ENCODE measurements at regions not wholly inside any gene's neighbourhood (a gene's known extent, or its start where the extent isn't known, plus 50 kb on each side); places are given as distances from the start of the nearest gene placed in this dataset.

GRCh38 chr2:150695451-150696135 is 208.1 kb upstream of the RND3 start:
- H3K27ac ChIP-seq = no peak overlapping the region
- H3K36me3 ChIP-seq = no peaks in the 10 kb centered on the region
- no peaks in the 10 kb centered on the region for H3K27me3 ChIP-seq
- H3K9me3 ChIP-seq = no peaks in the 10 kb centered on the region
- no peak overlapping the region for H3K4me2 ChIP-seq
- no peak for TF ChIP-seq Cebpa-rat (IDR thresholded peaks at IDR 0.05)
- no peaks in the 10 kb centered on the region for H4K20me1 ChIP-seq
- H3K4me1 ChIP-seq = no peaks in the 10 kb centered on the region
- H3K9ac ChIP-seq = no peak overlapping the region
- H3K4me3 ChIP-seq = no peak overlapping the region

GRCh38 chr2:150693556-150693955 is 206.1 kb upstream of the RND3 start:
- Histone ChIP-seq H3K4me1 (no peaks in the 10 kb centered on the region), H3K27me3 (no peaks in the 10 kb centered on the region), H3K9ac (no peak overlapping the region), H3K4me3 (no peak overlapping the region), H3K4me2 (no peak overlapping the region), H3K27ac (no peak overlapping the region), H3K9me3 (no peaks in the 10 kb centered on the region), H3K36me3 (no peaks in the 10 kb centered on the region), H4K20me1 (no peaks in the 10 kb centered on the region)
- no peak for TF ChIP-seq Cebpa-rat (IDR thresholded peaks at IDR 0.05)

GRCh38 chr2:150690870-150691269 is 203.4 kb upstream of the RND3 start:
- no peak overlapping the region for H3K4me3 ChIP-seq
- H3K4me2 ChIP-seq = no peak overlapping the region
- no peaks in the 10 kb centered on the region for H3K4me1 ChIP-seq
- H3K27ac ChIP-seq = no peak overlapping the region
- H3K27me3 ChIP-seq = no peaks in the 10 kb centered on the region
- no peak overlapping the region for H3K9ac ChIP-seq
- no peaks in the 10 kb centered on the region for H3K36me3 ChIP-seq
- no peaks in the 10 kb centered on the region for H3K9me3 ChIP-seq
- TF ChIP-seq Cebpa-rat (IDR thresholded peaks at IDR 0.05) = no peak
- H4K20me1 ChIP-seq = no peaks in the 10 kb centered on the region

- H3K4me1 ChIP-seq = no peaks in the 10 kb centered on the region
- no peak overlapping the region for H3K9ac ChIP-seq
- no peak overlapping the region for H3K27ac ChIP-seq
- H3K4me3 ChIP-seq = no peak overlapping the region
- no peaks in the 10 kb centered on the region for H3K36me3 ChIP-seq
- H4K20me1 ChIP-seq = no peaks in the 10 kb centered on the region
- no peaks in the 10 kb centered on the region for H3K27me3 ChIP-seq
- H3K9me3 ChIP-seq = no peaks in the 10 kb centered on the region
- TF ChIP-seq Cebpa-rat (IDR thresholded peaks at IDR 0.05) = no peak
- H3K4me2 ChIP-seq = no peak overlapping the region
Observed at GRCh38 chr2:150690261-150690660, 202.8 kb upstream of the RND3 start.

- Histone ChIP-seq H4K20me1 (no peaks in the 10 kb centered on the region), H3K4me2 (no peak overlapping the region), H3K27me3 (no peaks in the 10 kb centered on the region), H3K36me3 (no peaks in the 10 kb centered on the region), H3K9ac (no peak overlapping the region), H3K4me3 (no peak overlapping the region), H3K9me3 (no peaks in the 10 kb centered on the region), H3K27ac (no peak overlapping the region), H3K4me1 (no peaks in the 10 kb centered on the region)
- no peak for TF ChIP-seq Cebpa-rat (IDR thresholded peaks at IDR 0.05)
Observed at GRCh38 chr2:150689590-150689989, 202.1 kb upstream of the RND3 start.

GRCh38 chr2:150688016-150688415 is 200.5 kb upstream of the RND3 start:
- H3K27ac ChIP-seq = no peak overlapping the region
- H4K20me1 ChIP-seq = no peaks in the 10 kb centered on the region

GRCh38 chr2:150686391-150686790 is 198.9 kb upstream of the RND3 start:
- Histone ChIP-seq H3K4me2 (no peak overlapping the region), H3K9me3 (no peaks in the 10 kb centered on the region), H3K4me1 (no peaks in the 10 kb centered on the region), H3K9ac (no peak overlapping the region), H4K20me1 (no peaks in the 10 kb centered on the region), H3K27ac (no peak overlapping the region), H3K36me3 (no peaks in the 10 kb centered on the region), H3K4me3 (no peak overlapping the region), H3K27me3 (no peaks in the 10 kb centered on the region)
- no peak for TF ChIP-seq Cebpa-rat (IDR thresholded peaks at IDR 0.05)

More at GRCh38 chr2:150688016-150688415, 200.5 kb upstream of the RND3 start:
- no peak overlapping the region for H3K4me2 ChIP-seq
- H3K4me3 ChIP-seq = no peak overlapping the region
- H3K9ac ChIP-seq = no peak overlapping the region
- H3K36me3 ChIP-seq = no peaks in the 10 kb centered on the region
- H3K9me3 ChIP-seq = no peaks in the 10 kb centered on the region
- H3K4me1 ChIP-seq = no peaks in the 10 kb centered on the region
- no peaks in the 10 kb centered on the region for H3K27me3 ChIP-seq
- no peak for TF ChIP-seq Cebpa-rat (IDR thresholded peaks at IDR 0.05)

- H3K9me3 ChIP-seq = no peaks in the 10 kb centered on the region
- H3K4me3 ChIP-seq = no peak overlapping the region
- no peak for TF ChIP-seq Cebpa-rat (IDR thresholded peaks at IDR 0.05)
- no peaks in the 10 kb centered on the region for H3K4me1 ChIP-seq
- no peak overlapping the region for H3K27ac ChIP-seq
- H3K9ac ChIP-seq = no peak overlapping the region
- no peaks in the 10 kb centered on the region for H3K27me3 ChIP-seq
- H4K20me1 ChIP-seq = no peaks in the 10 kb centered on the region
- H3K36me3 ChIP-seq = no peaks in the 10 kb centered on the region
- H3K4me2 ChIP-seq = no peak overlapping the region
Observed at GRCh38 chr2:150681120-150681804, 193.8 kb upstream of the RND3 start.

- no peak overlapping the region for H3K9ac ChIP-seq
- no peaks in the 10 kb centered on the region for H3K9me3 ChIP-seq
- H3K27ac ChIP-seq = no peak overlapping the region
- no peaks in the 10 kb centered on the region for H3K27me3 ChIP-seq
- no peak overlapping the region for H3K4me2 ChIP-seq
- no peak overlapping the region for H3K4me3 ChIP-seq
- no peak for TF ChIP-seq Cebpa-rat (IDR thresholded peaks at IDR 0.05)
- H3K4me1 ChIP-seq = no peaks in the 10 kb centered on the region
- H4K20me1 ChIP-seq = no peaks in the 10 kb centered on the region
- no peaks in the 10 kb centered on the region for H3K36me3 ChIP-seq
Observed at GRCh38 chr2:150679456-150680120, 192.1 kb upstream of the RND3 start.

GRCh38 chr2:150677551-150677950 is 190.1 kb upstream of the RND3 start:
- Histone ChIP-seq H3K9me3 (no peaks in the 10 kb centered on the region), H3K27me3 (no peaks in the 10 kb centered on the region), H3K27ac (no peak overlapping the region), H3K9ac (no peak overlapping the region), H4K20me1 (no peaks in the 10 kb centered on the region), H3K4me2 (no peak overlapping the region), H3K4me3 (no peak overlapping the region), H3K4me1 (no peaks in the 10 kb centered on the region), H3K36me3 (no peaks in the 10 kb centered on the region)
- no peak for TF ChIP-seq Cebpa-rat (IDR thresholded peaks at IDR 0.05)

Measured in BLaER1 (cell line).